ENCODE measurements at regions not wholly inside any gene's neighbourhood (a gene's known extent, or its start where the extent isn't known, plus 50 kb on each side); places are given as distances from the start of the nearest gene placed in this dataset.

- H3K4me3 Mint-ChIP-seq: no peak overlapping the region
- DNase-seq (no peak), ATAC-seq (no peak)
- no peak overlapping the region for H3K27ac Mint-ChIP-seq
- peaks cover 0 to 13% of the 10 kb centered on the region in 2 donors for H3K9me3 Mint-ChIP-seq
- peaks cover 27% of the 10 kb centered on the region for H3K27me3 Mint-ChIP-seq
- no peaks in the 10 kb centered on the region for H3K4me1 Mint-ChIP-seq
Measured at GRCh38 chr11:13062115-13062514, 53.0 kb downstream of the RASSF10 start.

DNA sequence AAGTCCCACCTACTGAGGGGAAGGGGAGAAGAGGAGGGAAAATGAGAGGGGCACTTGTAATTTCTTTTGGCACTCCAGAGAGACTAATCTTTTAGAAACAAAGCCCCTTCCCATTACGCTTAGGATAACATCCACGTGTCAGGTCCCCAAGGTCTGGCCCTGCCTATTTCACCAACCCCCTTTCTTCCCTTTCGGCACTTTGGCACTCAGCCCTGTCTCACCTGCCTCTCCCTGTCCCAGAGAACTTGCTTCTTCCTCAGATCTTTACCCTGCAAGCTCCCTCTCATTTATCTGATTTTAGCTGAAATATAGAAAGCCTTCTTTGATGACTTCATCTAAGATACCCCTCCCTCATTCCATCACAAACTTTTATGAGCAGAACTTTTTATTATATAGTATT, 55.5 kb downstream of the RASSF10 start:
- Mint-ChIP-seq H3K27me3 (peaks cover 27% of the 10 kb centered on the region), H3K9me3 (peaks cover 0 to 13% of the 10 kb centered on the region in 2 donors), H3K4me1 (no peaks in the 10 kb centered on the region), H3K4me3 (no peak overlapping the region), H3K27ac (no peak overlapping the region)
- no peak for ATAC-seq
- no peak for DNase-seq

DNA sequence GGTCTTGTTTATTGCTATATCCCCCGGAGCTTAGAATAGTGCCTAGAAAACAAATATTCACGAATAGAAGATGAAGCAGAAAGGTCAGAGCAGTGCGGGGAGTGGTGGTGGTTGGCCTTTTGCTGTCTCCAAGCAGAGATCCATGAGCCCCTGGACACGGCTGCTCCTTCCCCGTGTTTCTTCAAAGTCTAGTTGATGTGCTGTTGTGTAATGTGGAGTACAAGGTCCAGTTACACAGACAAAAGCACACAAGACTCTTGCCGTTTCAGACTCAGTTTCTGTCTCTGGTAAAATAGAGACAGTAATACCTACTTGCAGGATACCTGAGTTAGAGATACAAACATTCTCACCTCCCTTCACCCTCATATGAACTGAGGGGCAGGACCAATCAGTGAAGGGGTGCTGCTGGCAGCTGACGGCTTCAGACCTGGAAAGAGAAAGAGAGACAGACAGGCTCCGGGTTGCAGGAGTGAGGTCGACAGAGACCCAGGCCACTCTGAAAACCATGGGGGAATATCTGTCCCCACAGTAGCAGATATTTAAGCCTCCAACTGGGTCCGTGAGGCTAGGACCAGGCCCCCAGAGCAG, 56.2 kb downstream of the RASSF10 start:
- Mint-ChIP-seq H3K4me1 (no peaks in the 10 kb centered on the region), H3K27me3 (peaks cover 27% of the 10 kb centered on the region), H3K4me3 (no peak overlapping the region), H3K27ac (no peak overlapping the region), H3K9me3 (peaks cover 0 to 13% of the 10 kb centered on the region in 2 donors)
- DNase-seq (no peak), ATAC-seq (no peak)

DNA sequence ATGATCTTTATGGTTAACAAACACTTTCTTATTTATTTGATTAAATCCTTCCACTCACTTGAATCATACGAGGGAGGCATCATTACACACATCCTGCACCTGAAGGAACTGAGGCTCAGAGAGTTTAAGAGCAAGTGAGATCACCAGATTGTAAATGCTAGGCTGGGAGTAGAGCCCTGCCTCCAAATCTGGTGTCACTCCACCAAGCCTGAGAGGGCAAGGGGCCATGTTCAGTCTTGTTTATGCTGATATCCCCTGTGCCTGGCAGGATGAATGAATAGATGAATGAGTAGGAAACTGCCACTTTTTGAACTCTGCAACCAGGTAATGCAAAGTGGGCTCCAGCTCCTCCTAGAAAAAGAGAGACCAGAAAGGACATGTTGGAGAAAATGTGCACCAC, 59.1 kb downstream of the RASSF10 start:
- DNase-seq (no peak), ATAC-seq (no peak)
- no peaks in the 10 kb centered on the region for H3K4me1 Mint-ChIP-seq
- H3K4me3 Mint-ChIP-seq: no peak overlapping the region
- no peak overlapping the region for H3K27ac Mint-ChIP-seq
- peaks cover 17% of the 10 kb centered on the region for H3K27me3 Mint-ChIP-seq
- H3K9me3 Mint-ChIP-seq: peaks cover 0 to 5% of the 10 kb centered on the region in 2 donors

DNA sequence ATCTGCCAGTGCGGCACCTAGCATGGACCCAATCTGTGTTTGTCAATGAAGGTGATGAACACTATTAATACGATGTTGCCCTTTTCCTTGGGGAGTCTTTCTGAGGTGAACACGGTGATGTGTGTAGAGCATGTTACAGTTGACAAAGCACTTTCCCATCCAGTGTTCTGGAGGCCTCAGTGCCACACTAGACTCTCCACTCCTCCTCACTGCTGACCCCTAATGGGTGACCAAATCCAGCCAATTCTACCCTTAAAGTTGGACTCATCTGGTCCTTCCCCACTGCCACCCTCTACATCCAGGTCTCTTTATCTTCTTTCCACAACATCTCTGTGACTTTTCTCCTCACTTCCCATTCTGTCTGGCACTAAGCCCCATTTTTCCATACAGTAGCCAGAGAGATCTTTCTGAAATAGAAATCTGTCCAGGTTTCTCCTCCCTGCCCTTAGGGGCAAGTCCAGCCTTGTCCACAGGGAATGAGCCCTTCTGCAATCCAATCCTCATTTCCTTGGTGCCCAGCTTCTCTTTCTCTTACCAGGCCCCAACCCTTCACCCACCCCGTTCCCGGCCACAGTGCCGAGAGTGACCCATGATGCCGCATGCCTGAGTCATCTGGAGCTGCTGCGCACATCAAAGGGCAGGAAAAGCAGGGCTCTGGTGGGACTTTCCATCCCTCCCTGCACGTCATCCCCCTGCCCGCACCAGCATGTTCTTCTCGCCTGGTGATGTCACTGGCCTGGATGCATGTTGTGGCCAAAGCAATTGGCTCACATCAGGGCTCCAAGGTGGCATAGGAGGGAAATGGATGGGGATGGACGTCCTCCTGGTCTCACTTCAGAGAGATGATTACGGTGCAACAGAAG, 64.2 kb downstream of the RASSF10 start:
- no peak for DNase-seq
- no peak overlapping the region for H3K27ac Mint-ChIP-seq
- peaks cover 29% of the 10 kb centered on the region for H3K27me3 Mint-ChIP-seq
- no peak for ATAC-seq
- H3K4me3 Mint-ChIP-seq: no peak overlapping the region
- no peaks in the 10 kb centered on the region for H3K4me1 Mint-ChIP-seq
- H3K9me3 Mint-ChIP-seq: no peaks in the 10 kb centered on the region

DNA sequence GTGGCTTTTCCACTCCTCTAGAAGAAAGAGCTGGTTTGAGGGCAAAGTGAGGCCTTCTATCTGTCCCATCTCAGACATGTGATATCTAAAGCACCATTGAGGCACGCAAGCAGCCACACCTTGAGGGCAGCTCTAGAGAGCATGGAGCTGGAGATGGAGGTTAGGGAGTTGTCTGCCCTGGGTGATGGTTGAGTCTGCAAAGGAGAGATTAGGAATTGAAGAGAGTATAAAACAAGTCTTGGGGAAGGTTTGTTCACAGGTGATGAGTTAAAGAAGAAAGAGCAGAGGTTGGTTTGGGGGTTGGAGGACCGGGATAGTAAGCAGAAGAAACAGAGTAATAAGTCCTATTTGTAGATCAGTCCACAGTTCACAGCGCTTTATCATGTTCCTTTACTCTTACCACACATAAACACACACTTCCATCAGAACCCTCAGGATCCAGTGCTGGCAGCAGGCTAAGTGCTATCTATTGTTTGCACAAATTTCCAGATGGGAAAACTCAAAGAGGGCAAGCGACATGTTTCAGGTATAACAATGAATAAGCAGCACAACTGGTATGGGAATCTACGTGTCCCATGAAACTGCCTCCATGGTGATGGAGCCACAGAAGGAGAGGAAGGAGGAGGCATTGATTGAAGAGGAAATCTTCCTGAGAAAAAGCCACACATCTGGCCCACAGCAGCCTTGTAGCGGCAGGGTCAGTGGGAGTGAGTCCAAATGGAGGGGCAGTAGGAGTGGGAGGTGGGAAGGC, 65.8 kb downstream of the RASSF10 start:
- ATAC-seq: no peak
- no peaks in the 10 kb centered on the region for H3K4me1 Mint-ChIP-seq
- H3K27me3 Mint-ChIP-seq: peaks cover 42% of the 10 kb centered on the region
- H3K9me3 Mint-ChIP-seq: no peaks in the 10 kb centered on the region
- H3K27ac Mint-ChIP-seq: no peak overlapping the region
- H3K4me3 Mint-ChIP-seq: no peak overlapping the region
- no peak for DNase-seq

DNA sequence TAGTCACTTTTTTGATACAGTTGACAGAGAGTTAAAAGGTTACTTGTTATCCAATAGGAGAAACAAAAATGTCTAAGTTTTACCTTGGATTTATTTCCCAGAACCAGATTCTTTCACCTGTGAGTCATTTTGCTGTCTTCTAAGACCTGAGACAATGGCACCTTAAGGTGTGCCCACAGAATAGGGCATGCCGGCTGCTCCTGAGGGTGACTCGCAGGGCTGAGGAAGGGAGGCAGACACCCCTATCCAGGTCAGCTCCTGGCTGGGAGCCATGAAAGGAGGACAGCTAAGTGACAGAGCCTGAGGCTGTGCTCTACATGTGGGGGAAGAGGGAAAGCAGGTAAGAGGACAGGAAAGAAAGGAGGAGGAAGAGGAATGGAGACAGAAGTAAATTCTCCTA, 67.8 kb downstream of the RASSF10 start:
- H3K27me3 Mint-ChIP-seq: peaks cover 55% of the 10 kb centered on the region
- no peaks in the 10 kb centered on the region for H3K4me1 Mint-ChIP-seq
- ATAC-seq (no peak), DNase-seq (no peak)
- no peak overlapping the region for H3K27ac Mint-ChIP-seq
- H3K4me3 Mint-ChIP-seq: no peak overlapping the region
- H3K9me3 Mint-ChIP-seq: peaks cover 0 to 4% of the 10 kb centered on the region in 2 donors

GRCh38 chr11:13080861-13081260, 71.7 kb downstream of the RASSF10 start:
- Mint-ChIP-seq H3K4me1 (no peaks in the 10 kb centered on the region), H3K27me3 (peaks cover 71% of the 10 kb centered on the region)

DNA sequence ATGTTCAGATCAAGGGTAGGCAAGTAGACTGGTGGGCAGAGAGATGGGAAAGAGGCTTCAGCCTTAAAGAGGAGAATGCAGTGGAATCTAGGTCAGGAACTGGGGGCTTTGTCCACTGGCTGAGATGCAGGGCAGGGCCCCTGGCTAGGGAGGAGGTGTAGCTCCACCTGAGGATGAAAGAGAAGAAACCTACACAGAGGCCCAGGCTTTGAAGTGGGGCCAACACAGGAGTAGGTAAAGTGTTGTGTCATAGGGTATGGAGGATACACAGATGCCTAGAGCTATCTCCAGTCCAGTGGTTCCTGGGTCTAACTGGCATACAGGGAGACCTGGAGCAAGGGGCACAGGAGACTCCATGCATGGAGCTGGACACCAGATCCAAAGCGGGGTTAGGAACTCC, 73.5 kb downstream of the RASSF10 start:
- Mint-ChIP-seq H3K4me3 (no peak overlapping the region), H3K27ac (no peak overlapping the region), H3K4me1 (no peaks in the 10 kb centered on the region), H3K27me3 (peaks cover 83% of the 10 kb centered on the region), H3K9me3 (peaks cover 0 to 10% of the 10 kb centered on the region in 2 donors)
- no peak for ATAC-seq
- no peak for DNase-seq

More at GRCh38 chr11:13080861-13081260, 71.7 kb downstream of the RASSF10 start:
- Mint-ChIP-seq H3K27ac (no peak overlapping the region), H3K9me3 (peaks cover 0 to 6% of the 10 kb centered on the region in 2 donors), H3K4me3 (no peak overlapping the region)
- no peak for ATAC-seq
- no peak for DNase-seq

DNA sequence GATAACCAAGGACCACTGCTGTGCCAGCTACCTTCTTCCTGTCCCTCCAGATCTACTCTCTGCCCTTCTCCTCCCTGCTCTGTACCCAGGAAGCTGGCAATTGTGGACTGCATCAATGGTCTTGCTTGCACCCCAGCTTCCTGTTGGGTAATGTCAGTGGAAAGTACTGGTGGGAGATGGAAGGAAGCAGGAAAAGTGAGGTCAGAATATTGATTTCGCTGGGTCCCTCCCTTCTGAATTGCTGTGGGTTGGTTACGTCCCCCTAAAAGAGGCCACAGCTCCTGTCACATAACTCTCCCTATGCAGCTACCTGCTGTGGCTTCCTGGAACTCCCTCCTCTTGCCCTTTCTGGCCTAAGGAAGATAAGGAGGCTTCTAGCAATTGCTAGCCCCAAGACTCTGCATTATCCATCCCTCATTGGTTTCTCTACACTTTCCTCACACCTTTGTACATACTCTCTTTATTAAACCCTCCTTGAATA, 81.2 kb downstream of the RASSF10 start:
- DNase-seq (no peak), ATAC-seq (no peak)
- peaks cover 23% of the 10 kb centered on the region for H3K27me3 Mint-ChIP-seq
- H3K4me3 Mint-ChIP-seq: no peak overlapping the region
- H3K4me1 Mint-ChIP-seq: no peaks in the 10 kb centered on the region
- no peak overlapping the region for H3K27ac Mint-ChIP-seq
- peaks cover 0 to 10% of the 10 kb centered on the region in 2 donors for H3K9me3 Mint-ChIP-seq

DNA sequence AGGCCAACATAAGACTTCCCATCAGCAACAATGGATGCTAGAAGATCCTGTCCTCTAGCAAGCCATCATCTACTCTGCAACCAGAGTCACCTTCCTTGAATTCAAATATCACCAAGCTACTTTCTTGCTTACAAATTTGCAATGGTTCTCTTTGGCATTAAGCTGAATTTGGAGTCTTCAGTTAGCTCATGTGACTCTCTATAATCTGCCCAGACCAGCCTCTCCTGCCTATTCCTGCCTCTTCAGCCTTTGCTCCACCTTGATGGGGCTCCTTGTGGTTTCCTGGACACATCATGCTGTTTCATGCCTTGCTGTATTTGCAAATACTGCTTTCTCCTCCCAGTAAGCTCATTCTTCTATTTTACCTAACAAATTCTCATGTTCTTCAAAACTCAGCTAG, 82.3 kb downstream of the RASSF10 start:
- Mint-ChIP-seq H3K27me3 (peaks cover 12% of the 10 kb centered on the region), H3K9me3 (peaks cover 0 to 4% of the 10 kb centered on the region in 2 donors), H3K4me3 (no peak overlapping the region), H3K4me1 (no peaks in the 10 kb centered on the region), H3K27ac (no peak overlapping the region)
- ATAC-seq (no peak), DNase-seq (no peak)

DNA sequence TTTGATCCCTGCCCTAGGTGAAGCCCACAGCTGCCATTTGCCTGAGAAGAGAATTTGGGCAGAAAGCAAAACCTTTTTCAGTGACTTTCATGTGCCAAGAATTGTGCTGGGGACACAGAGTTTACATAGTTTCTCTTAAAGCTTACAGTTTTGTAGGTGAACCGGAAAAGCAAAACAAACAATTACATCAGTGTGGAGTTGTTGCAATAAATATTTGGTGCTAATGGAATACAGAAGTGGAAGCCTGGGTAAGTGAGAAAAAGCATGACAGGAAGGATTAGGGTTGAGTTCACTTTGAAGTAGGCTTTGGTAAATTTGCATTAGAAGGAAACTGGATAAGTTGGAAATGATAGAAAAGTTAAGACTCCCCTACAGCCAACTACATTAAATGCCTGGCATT, 82.7 kb downstream of the RASSF10 start:
- ATAC-seq: no peak
- Mint-ChIP-seq H3K4me3 (no peak overlapping the region), H3K9me3 (peaks cover 0 to 4% of the 10 kb centered on the region in 2 donors), H3K4me1 (no peaks in the 10 kb centered on the region), H3K27me3 (peaks cover 8% of the 10 kb centered on the region), H3K27ac (no peak overlapping the region)
- no peak for DNase-seq

DNA sequence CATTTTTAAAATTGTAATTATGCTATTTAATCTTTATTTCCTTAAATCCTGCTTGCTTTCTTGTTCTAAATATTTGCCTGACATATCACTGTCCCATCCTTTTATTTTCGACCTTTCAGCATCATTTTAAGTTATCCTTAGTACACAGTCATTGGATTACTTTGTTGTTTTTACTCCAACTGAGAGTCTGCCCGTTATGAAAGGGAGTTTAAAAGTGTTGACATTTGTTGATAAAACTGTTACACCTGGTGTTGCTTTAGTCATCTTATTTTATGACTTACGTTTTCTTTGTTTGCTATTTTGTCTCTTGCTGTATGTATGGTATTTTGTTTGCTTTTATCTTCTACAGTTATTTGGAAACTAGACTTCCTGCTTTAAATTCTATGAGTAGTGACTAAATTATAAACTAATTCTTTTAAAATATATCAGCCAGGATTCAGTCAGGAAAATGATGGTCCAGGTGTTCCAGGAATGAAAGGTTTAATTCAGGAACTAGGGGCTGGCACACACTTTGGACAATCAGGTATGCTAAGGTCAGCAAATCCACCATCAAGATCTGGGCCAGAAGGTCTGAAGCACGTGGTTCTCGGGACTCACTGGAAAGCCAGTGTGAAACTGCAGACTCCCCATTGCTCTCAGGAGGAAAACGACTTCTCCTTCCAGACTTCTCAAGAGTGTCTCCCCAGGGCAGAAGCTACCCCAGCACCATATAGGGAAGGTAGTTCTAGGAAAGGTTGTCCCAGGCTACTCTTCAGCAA, 86.0 kb downstream of the RASSF10 start:
- Mint-ChIP-seq H3K4me3 (no peak overlapping the region), H3K9me3 (no peaks in the 10 kb centered on the region), H3K27ac (no peak overlapping the region), H3K4me1 (no peaks in the 10 kb centered on the region), H3K27me3 (no peaks in the 10 kb centered on the region)
- ATAC-seq (no peak), DNase-seq (no peak)

DNA sequence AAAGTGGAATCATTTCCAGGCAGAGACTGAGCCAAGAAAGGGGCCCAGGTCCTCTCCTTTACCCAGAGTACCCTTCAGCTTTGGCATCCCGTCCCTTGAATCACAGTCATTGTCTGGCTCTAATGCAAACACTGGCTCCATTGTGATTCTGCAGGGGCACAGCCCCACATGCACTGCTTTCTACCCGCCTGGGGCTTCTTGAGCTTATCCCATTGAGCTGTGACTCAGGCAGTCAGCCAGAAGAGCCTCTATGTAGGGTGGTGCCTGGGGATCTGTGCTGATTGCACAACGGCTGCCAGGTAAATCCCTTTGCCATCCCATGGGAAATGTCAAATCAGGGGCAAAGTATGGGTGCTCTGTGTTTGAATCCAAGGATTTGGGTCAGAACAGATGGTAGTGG, 88.9 kb downstream of the RASSF10 start:
- Mint-ChIP-seq H3K4me1 (no peaks in the 10 kb centered on the region), H3K4me3 (no peak overlapping the region), H3K27ac (no peak overlapping the region), H3K27me3 (peaks cover 13% of the 10 kb centered on the region), H3K9me3 (no peaks in the 10 kb centered on the region)
- ATAC-seq (no peak), DNase-seq (no peak)

GRCh38 chr11:13098616-13099289, 89.6 kb downstream of the RASSF10 start:
- DNase-seq: no peak
- no peaks in the 10 kb centered on the region for H3K9me3 Mint-ChIP-seq
- H3K27me3 Mint-ChIP-seq: peaks cover 17% of the 10 kb centered on the region
- H3K4me3 Mint-ChIP-seq: no peak overlapping the region
- H3K27ac Mint-ChIP-seq: no peak overlapping the region
- ATAC-seq: no peak
- no peaks in the 10 kb centered on the region for H3K4me1 Mint-ChIP-seq
